Fibroblast of the aortic adventitia (primary cell): ENCODE measurements at regions not wholly inside any gene's neighbourhood (a gene's known extent, or its start where the extent isn't known, plus 50 kb on each side); places are given as distances from the start of the nearest gene placed in this dataset.

Source experiments
- DNase-seq: peaks from one replicate; pipeline ENCODE4 v3.0.0-alpha.2; 2010; ENCODE audit warnings: low read depth
- H3K4me3 ChIP-seq: 2 replicates; pipeline ENCODE4 v1.5.1; 2011; ENCODE audit warnings: low read depth, mild to moderate bottlenecking, control low read depth, low read length, moderate library complexity
- CTCF ChIP-seq: IDR thresholded peaks from 2 replicates; pipeline ENCODE4 v1.5.1; 2011; ENCODE audit warnings: mild to moderate bottlenecking, low read length, control low read depth, inconsistent platforms; ENCODE audit not compliant: insufficient read depth

- no peak for DNase-seq
- H3K4me3 ChIP-seq: no peak overlapping the region
- no peak for TF ChIP-seq CTCF
Measured at GRCh38 chr13:104251931-104252330, 1185.7 kb upstream of the SLC10A2 start.

GRCh38 chr13:104246955-104247354 is 1180.7 kb upstream of the SLC10A2 start:
- TF ChIP-seq CTCF: no peak
- DNase-seq: no peak
- H3K4me3 ChIP-seq: no peak overlapping the region

GRCh38 chr13:104206450-104207044 is 1140.3 kb upstream of the SLC10A2 start:
- TF ChIP-seq CTCF: no peak
- H3K4me3 ChIP-seq: no peak overlapping the region
- DNase-seq: no peak

GRCh38 chr13:104204177-104204576 is 1138.0 kb upstream of the SLC10A2 start:
- H3K4me3 ChIP-seq: no peak overlapping the region
- TF ChIP-seq CTCF: no peak
- no peak for DNase-seq

- H3K4me3 ChIP-seq: no peak overlapping the region
- no peak for DNase-seq
Measured at GRCh38 chr13:104198801-104199200, 1132.6 kb upstream of the SLC10A2 start.

GRCh38 chr13:104196611-104197010 is 1130.4 kb upstream of the SLC10A2 start:
- H3K4me3 ChIP-seq: no peak overlapping the region
- DNase-seq: no peak
- no peak for TF ChIP-seq CTCF

More at GRCh38 chr13:104198801-104199200, 1132.6 kb upstream of the SLC10A2 start:
- no peak for TF ChIP-seq CTCF
